ENCODE measurements at regions not wholly inside any gene's neighbourhood (a gene's known extent, or its start where the extent isn't known, plus 50 kb on each side); places are given as distances from the start of the nearest gene placed in this dataset.

DNA sequence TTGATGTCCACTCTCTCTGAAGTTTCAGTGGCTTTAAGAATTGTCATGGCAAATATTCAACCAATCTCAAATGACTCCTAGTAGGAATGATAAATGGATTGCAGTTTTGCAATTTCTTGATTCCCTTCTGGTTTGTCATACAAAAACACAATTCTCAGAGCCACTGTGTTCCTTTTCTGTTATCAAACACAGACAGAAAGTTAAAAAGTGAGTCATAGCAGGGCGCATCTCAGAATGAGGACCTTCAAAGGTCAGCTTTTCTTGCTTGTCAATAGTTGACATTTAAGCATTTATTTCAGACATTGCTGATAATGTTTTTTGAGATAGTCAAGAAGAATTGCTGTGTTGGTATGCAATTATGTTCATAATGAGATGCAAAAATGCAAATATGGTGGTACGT is 405.9 kb downstream of the NR2F2 start:
- no TSS peak for BruUV-seq (replicated peaks)

DNA sequence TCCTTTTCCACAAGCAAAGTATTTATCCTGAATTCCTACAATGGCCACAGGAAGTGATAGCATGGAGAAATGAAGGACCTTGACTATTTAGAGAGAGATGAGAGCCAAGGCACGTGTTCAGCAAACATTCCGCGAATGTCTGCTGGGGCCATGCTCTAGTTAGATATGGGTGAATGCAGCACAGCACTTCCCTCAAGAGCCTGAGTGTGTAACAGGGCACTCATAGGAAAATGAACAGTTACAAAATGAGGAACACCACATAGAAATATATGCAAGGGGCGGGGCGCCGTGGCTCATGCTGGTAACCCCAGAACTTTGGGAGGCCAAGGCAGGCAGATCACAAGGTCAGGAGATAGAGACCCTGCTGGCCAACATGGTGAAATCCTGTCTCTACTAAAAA is 406.9 kb downstream of the NR2F2 start:
- intact Hi-C loops (cut with micrococcal nuclease; ENCODE audit: unreplicated experiment): no loop called here
- DNase-seq: no peak
- Mint-ChIP-seq H3K4me1 (ENCODE audit: low read depth, unreplicated experiment) (peaks cover 16% of the 10 kb centered on the region), H3K27me3 (ENCODE audit: unreplicated experiment) (no peaks in the 10 kb centered on the region), H3K27ac (ENCODE audit: unreplicated experiment) (no peak overlapping the region), H3K36me3 (ENCODE audit: insufficient read depth, unreplicated experiment) (no peaks in the 10 kb centered on the region), H3K4me3 (ENCODE audit: low read depth, unreplicated experiment) (no peak overlapping the region), H3K9me3 (ENCODE audit: low read depth, unreplicated experiment) (no peaks in the 10 kb centered on the region)
- TF ChIP-seq, protein P1, sequence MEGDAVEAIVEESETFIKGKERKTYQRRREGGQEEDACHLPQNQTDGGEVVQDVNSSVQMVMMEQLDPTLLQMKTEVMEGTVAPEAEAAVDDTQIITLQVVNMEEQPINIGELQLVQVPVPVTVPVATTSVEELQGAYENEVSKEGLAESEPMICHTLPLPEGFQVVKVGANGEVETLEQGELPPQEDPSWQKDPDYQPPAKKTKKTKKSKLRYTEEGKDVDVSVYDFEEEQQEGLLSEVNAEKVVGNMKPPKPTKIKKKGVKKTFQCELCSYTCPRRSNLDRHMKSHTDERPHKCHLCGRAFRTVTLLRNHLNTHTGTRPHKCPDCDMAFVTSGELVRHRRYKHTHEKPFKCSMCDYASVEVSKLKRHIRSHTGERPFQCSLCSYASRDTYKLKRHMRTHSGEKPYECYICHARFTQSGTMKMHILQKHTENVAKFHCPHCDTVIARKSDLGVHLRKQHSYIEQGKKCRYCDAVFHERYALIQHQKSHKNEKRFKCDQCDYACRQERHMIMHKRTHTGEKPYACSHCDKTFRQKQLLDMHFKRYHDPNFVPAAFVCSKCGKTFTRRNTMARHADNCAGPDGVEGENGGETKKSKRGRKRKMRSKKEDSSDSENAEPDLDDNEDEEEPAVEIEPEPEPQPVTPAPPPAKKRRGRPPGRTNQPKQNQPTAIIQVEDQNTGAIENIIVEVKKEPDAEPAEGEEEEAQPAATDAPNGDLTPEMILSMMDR (IDR thresholded peaks at IDR 0.05; ENCODE audit: unreplicated experiment): no peak
- BruUV-seq (replicated peaks): no TSS peak
- CTCF ChIA-PET: no interaction called here

More for the DNA sequence above, 405.9 kb downstream of the NR2F2 start:
- no peak overlapping the region for H3K27ac Mint-ChIP-seq (ENCODE audit: unreplicated experiment)
- TF ChIP-seq, protein P1 (IDR thresholded peaks at IDR 0.05; ENCODE audit: unreplicated experiment): no peak
- peaks cover 16% of the 10 kb centered on the region for H3K4me1 Mint-ChIP-seq (ENCODE audit: low read depth, unreplicated experiment)
- no peaks in the 10 kb centered on the region for H3K36me3 Mint-ChIP-seq (ENCODE audit: insufficient read depth, unreplicated experiment)
- DNase-seq: no peak
- no peaks in the 10 kb centered on the region for H3K9me3 Mint-ChIP-seq (ENCODE audit: low read depth, unreplicated experiment)
- H3K27me3 Mint-ChIP-seq (ENCODE audit: unreplicated experiment): no peaks in the 10 kb centered on the region
- H3K4me3 Mint-ChIP-seq (ENCODE audit: low read depth, unreplicated experiment): no peak overlapping the region
- CTCF ChIA-PET: no interaction called here
- intact Hi-C loops (cut with micrococcal nuclease; ENCODE audit: unreplicated experiment): no loop called here

DNA sequence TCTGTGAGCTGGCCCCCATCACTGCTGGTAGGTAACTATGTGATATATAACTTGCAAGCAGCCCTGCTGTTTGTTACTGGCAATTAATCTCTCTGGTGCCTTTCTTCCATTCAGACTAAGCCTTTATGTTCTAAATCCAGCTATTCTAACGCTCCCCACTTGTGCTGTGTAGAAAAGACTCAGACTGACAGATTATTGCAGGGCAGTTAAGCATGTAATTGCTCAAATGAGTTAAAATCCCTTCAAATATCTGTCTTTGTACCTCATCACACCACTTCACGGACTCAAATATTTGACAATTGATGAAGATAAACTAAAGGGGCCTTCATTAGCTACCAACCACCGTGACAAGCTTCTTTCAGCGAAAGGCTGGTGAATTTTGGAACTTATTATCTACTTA is 416.2 kb downstream of the NR2F2 start:
- BruUV-seq (replicated peaks): no TSS peak
- no peak overlapping the region for H3K4me3 Mint-ChIP-seq (ENCODE audit: low read depth, unreplicated experiment)
- no peaks in the 10 kb centered on the region for H3K36me3 Mint-ChIP-seq (ENCODE audit: insufficient read depth, unreplicated experiment)
- intact Hi-C loops (cut with micrococcal nuclease; ENCODE audit: unreplicated experiment): no loop called here
- CTCF ChIA-PET: interaction anchor here (0.6 kb wide), 1 partner anchor 10 kb away, joined by 3 read pairs; no protein-coding TSS in a partner anchor
- no peaks in the 10 kb centered on the region for H3K9me3 Mint-ChIP-seq (ENCODE audit: low read depth, unreplicated experiment)
- H3K27me3 Mint-ChIP-seq (ENCODE audit: unreplicated experiment): no peaks in the 10 kb centered on the region
- H3K27ac Mint-ChIP-seq (ENCODE audit: unreplicated experiment): no peak overlapping the region
- no peaks in the 10 kb centered on the region for H3K4me1 Mint-ChIP-seq (ENCODE audit: low read depth, unreplicated experiment)
- DNase-seq: no peak
- TF ChIP-seq, protein P1 (IDR thresholded peaks at IDR 0.05; ENCODE audit: unreplicated experiment): no peak

DNA sequence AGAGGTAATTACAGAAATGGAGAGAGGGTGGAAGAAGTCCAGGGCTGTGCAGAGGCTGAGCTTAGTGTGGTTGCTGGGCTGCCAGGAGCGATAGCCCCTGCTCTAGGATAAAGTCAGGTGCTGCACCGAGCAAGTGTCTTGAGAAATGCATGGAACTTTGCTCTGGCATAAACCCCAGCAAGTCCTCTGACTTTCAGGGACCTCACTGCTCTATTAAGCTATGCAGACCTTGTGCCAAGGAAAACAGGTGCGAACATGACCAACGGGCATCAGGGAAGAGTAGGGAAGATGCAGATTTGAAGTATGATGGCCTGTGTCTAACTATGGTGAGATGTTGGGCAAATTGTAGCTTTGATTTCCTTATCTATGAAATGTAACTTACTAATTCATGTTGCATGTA is 416.8 kb downstream of the NR2F2 start:
- no peaks in the 10 kb centered on the region for H3K36me3 Mint-ChIP-seq (ENCODE audit: insufficient read depth, unreplicated experiment)
- no peak overlapping the region for H3K4me3 Mint-ChIP-seq (ENCODE audit: low read depth, unreplicated experiment)
- TF ChIP-seq, protein P1 (IDR thresholded peaks at IDR 0.05; ENCODE audit: unreplicated experiment): no peak
- no peaks in the 10 kb centered on the region for H3K27me3 Mint-ChIP-seq (ENCODE audit: unreplicated experiment)
- no peaks in the 10 kb centered on the region for H3K4me1 Mint-ChIP-seq (ENCODE audit: low read depth, unreplicated experiment)
- CTCF ChIA-PET: no interaction called here
- no peak for DNase-seq
- no peak overlapping the region for H3K27ac Mint-ChIP-seq (ENCODE audit: unreplicated experiment)
- intact Hi-C loops (cut with micrococcal nuclease; ENCODE audit: unreplicated experiment): no loop called here
- no peaks in the 10 kb centered on the region for H3K9me3 Mint-ChIP-seq (ENCODE audit: low read depth, unreplicated experiment)
- no TSS peak for BruUV-seq (replicated peaks)

Data from Calu3 (cell line).